ENCODE measurements at regions not wholly inside any gene's neighbourhood (a gene's known extent, or its start where the extent isn't known, plus 50 kb on each side); places are given as distances from the start of the nearest gene placed in this dataset.

- ChIA-PET POLR2A (no interaction called here), CTCF (no interaction called here)
- no peak overlapping the region for H3K27ac ChIP-seq (ENCODE audit: low read length)
- ATAC-seq, result no peak
- H3K9me3 ChIP-seq (ENCODE audit: control insufficient read depth, insufficient read depth, low read depth, low read length), result no peaks in the 10 kb centered on the region
- H3K4me3 ChIP-seq (ENCODE audit: low read depth in 2 of 2, low read length in 2 of 2), result no peak overlapping the region
- H3K27me3 ChIP-seq (ENCODE audit: control insufficient read depth, insufficient read depth, low read length), result peaks cover 2% of the 10 kb centered on the region; the same call in 1 of the 2 replicates
- no peak for DNase-seq (ENCODE audit: low read depth, low spot score)
- TF ChIP-seq TCF7L2 (IDR thresholded peaks at IDR 0.05; ENCODE audit: low read depth, low read length), result no peak
- no peak for TF ChIP-seq POLR2AphosphoS5 (IDR thresholded peaks at IDR 0.05; ENCODE audit: low read depth, low read length)
- TF ChIP-seq CTCF (IDR thresholded peaks at IDR 0.05), result no peak
- no peak for TF ChIP-seq SIN3A (IDR thresholded peaks at IDR 0.05; ENCODE audit: borderline replicate concordance, insufficient read depth, low read depth, low read length)
- no peak for TF ChIP-seq REST (IDR thresholded peaks at IDR 0.05; ENCODE audit: insufficient read depth in 1 of 2, low read depth in 2 of 2, low read length in 1 of 2)
- in situ Hi-C loops (cut with HindIII; ENCODE audit: low pct_unique_long_range_greater_than_20kb, low sequenced_read_pairs), result no loop called here
- BruUV-seq (replicated peaks), result no TSS peak
- intact Hi-C loops (cut with micrococcal nuclease; ENCODE audit: unreplicated experiment), result no loop called here
- no peaks in the 10 kb centered on the region for H3K4me1 ChIP-seq (ENCODE audit: control insufficient read depth, insufficient read depth, low read length)
- H3K36me3 ChIP-seq (ENCODE audit: control insufficient read depth, insufficient read depth, low read length), result no peaks in the 10 kb centered on the region
Observed at GRCh38 chr2:875687-876615, 74.7 kb upstream of the SNTG2 start.

GRCh38 chr2:873651-874580 lies 76.7 kb upstream of the SNTG2 start:
- Histone ChIP-seq H3K4me1 (ENCODE audit: control insufficient read depth, insufficient read depth, low read length) (no peaks in the 10 kb centered on the region), H3K4me3 (ENCODE audit: low read depth in 2 of 2, low read length in 2 of 2) (no peak overlapping the region), H3K36me3 (ENCODE audit: control insufficient read depth, insufficient read depth, low read length) (no peaks in the 10 kb centered on the region), H3K27ac (ENCODE audit: low read length) (no peak overlapping the region), H3K9me3 (ENCODE audit: control insufficient read depth, insufficient read depth, low read depth, low read length) (no peaks in the 10 kb centered on the region), H3K27me3 (ENCODE audit: control insufficient read depth, insufficient read depth, low read length) (peaks cover 5% of the 10 kb centered on the region; the same call in 1 of the 2 replicates)
- no TSS peak for BruUV-seq (replicated peaks)
- in situ Hi-C loops (cut with HindIII; ENCODE audit: low pct_unique_long_range_greater_than_20kb, low sequenced_read_pairs) (no loop called here), intact Hi-C loops (cut with micrococcal nuclease; ENCODE audit: unreplicated experiment) (no loop called here)
- 0 out of 2 replicates have a peak, but pooled peaks have one; percentile 20 for ATAC-seq
- DNase-seq (ENCODE audit: low read depth, low spot score), result no peak
- CTCF ChIA-PET, result no interaction called here
- POLR2A ChIA-PET, result no interaction called here
- TF ChIP-seq SIN3A (IDR thresholded peaks at IDR 0.05; ENCODE audit: borderline replicate concordance, insufficient read depth, low read depth, low read length), result no peak
- no peak for TF ChIP-seq POLR2AphosphoS5 (IDR thresholded peaks at IDR 0.05; ENCODE audit: low read depth, low read length)
- no peak for TF ChIP-seq CTCF (IDR thresholded peaks at IDR 0.05)
- TF ChIP-seq TCF7L2 (IDR thresholded peaks at IDR 0.05; ENCODE audit: low read depth, low read length), result no peak
- no peak for TF ChIP-seq REST (IDR thresholded peaks at IDR 0.05; ENCODE audit: insufficient read depth in 1 of 2, low read depth in 2 of 2, low read length in 1 of 2)
